Spleen (tissue), 7 donors: ENCODE measurements at regions not wholly inside any gene's neighbourhood (a gene's known extent, or its start where the extent isn't known, plus 50 kb on each side); places are given as distances from the start of the nearest gene placed in this dataset.
"Not testable (repeated sequence)": the region's sequence is repeated elsewhere in the genome, so short reads cannot be mapped to it uniquely, and the experiment has no call there.

Experiments used
- POLR2A ChIP-seq, 3 donors: fragments of 450-650 bp; IDR thresholded peaks; one replicate each; pipeline ENCODE4 v1.5.1; 2017; ENCODE audit warnings: antibody characterized with exemption in 3 of 3, mild to moderate bottlenecking in 1 of 3
- POLR2AphosphoS5 ChIP-seq, 3 donors: sonication (generic); formaldehyde crosslinking; IDR thresholded peaks; one replicate each; pipeline ENCODE4 v1.5.1; 2017; ENCODE audit warnings: antibody characterized with exemption in 3 of 3
- TF ChIP-seq, protein P1 (sequence below), 11 experiments: fragments of 200-600 bp in 7 of 11; fragments of 450-650 bp in 4 of 11; sonication (generic) in 4 of 11; IDR thresholded peaks in 8 of 11; conservative IDR thresholded peaks in 3 of 11; 1 replicate in 7 of 11; 2 replicates in 4 of 11; pipeline versions ENCODE4 v1.4.0 to v1.8.0; 2016 to 2021; ENCODE audit warnings: antibody characterized with exemption in 11 of 11, inconsistent platforms in 4 of 11, mild to moderate bottlenecking in 1 of 11
- donor health status: DM: no; HTN: no; CAD: no; lungs with moderate emphysema.
- donor health status: DM: no; HTN: no; CAD: no.
- donor health status: DM: no; HTN: no; CAD: no.

DNA sequence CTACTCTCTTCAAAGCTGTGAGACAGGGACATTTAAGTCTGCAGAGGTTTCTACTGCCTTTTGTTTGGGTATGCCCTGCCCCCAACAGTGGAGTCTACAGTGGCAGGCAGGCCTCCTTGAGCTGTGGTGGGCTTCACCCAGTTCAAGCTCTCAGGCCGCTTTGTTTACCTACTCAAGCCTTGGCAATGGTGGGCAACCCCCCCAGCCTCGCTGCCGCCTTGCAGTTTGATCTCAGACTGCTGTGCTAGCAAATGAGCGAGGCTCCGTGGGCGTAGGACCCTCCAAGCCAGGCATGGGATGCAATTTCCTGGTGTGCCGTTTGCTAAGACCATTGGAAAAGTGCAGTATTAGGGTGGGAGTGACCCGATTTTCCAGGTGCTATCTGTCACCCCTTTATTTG, 310.5 kb upstream of the CFAP20DC start:
- TF ChIP-seq, protein P1, sequence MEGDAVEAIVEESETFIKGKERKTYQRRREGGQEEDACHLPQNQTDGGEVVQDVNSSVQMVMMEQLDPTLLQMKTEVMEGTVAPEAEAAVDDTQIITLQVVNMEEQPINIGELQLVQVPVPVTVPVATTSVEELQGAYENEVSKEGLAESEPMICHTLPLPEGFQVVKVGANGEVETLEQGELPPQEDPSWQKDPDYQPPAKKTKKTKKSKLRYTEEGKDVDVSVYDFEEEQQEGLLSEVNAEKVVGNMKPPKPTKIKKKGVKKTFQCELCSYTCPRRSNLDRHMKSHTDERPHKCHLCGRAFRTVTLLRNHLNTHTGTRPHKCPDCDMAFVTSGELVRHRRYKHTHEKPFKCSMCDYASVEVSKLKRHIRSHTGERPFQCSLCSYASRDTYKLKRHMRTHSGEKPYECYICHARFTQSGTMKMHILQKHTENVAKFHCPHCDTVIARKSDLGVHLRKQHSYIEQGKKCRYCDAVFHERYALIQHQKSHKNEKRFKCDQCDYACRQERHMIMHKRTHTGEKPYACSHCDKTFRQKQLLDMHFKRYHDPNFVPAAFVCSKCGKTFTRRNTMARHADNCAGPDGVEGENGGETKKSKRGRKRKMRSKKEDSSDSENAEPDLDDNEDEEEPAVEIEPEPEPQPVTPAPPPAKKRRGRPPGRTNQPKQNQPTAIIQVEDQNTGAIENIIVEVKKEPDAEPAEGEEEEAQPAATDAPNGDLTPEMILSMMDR (IDR thresholded peaks at IDR 0.05 in 8 of 11, conservative IDR thresholded peaks at IDR 0.05 in 3 of 11), result not testable (repeated sequence)
- not testable (repeated sequence) for TF ChIP-seq POLR2A, POLR2AphosphoS5 (IDR thresholded peaks at IDR 0.05)
